GM21367 (cell line): ENCODE measurements at regions not wholly inside any gene's neighbourhood (a gene's known extent, or its start where the extent isn't known, plus 50 kb on each side); places are given as distances from the start of the nearest gene placed in this dataset.
A peak's percentile ranks its signal among the peaks of the same experiment; 100 is the strongest.
"Not testable (repeated sequence)": the region's sequence is repeated elsewhere in the genome, so short reads cannot be mapped to it uniquely, and the experiment has no call there.

ENCODE experiments used
- ATAC-seq: cut with Tn5 transposase; IDR thresholded peaks from one replicate; pipeline ENCODE4 v1.9.1; 2021; ENCODE audit not compliant: unreplicated experiment

GRCh38 chr7:130845581-130846085 is 111.6 kb upstream of the KLF14 start:
- no peak for ATAC-seq

- no peak for ATAC-seq
These were observed 115.6 kb upstream of the KLF14 start for GRCh38 chr7:130849604-130850003.

DNA sequence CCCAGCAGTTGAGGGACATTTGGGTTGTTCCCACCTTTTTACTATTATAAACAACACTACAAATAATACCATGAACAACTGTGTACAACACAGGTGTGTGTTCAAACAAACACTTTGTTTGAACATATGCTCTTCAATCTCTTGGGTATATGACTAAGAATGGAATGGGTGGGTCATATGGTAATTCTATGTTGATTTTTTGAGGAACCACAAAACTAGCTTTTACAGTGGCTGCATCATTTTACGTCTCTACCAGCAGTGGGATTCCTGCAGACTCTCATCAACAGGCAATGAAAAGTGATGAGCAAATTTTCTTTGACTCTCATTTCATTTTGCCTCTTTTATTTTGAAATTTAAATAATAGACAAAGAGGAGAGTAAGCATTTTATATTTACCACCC is 116.9 kb upstream of the KLF14 start:
- no peak for ATAC-seq

DNA sequence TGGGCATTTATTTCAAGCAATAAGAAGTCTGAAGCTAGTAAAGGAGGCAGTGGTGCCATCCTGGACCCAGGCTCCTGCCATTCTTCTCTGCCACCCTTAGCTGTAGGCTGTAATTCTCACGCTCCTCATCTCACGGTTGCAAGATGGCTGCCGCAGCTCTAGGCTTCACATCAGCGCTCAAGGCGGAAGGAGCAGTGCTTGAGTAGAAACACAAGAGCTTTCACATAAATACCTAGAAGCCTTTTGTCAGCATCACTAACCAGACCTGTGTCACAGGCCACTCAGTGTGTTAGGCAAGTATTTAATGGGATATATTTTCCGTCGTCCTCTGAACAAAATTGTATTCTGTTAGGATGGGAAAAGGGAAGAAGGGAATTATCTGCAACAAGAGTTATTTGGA is 118.9 kb upstream of the KLF14 start:
- no peak for ATAC-seq

- no peak for ATAC-seq
These were observed 119.7 kb upstream of the KLF14 start for GRCh38 chr7:130853503-130854279.

DNA sequence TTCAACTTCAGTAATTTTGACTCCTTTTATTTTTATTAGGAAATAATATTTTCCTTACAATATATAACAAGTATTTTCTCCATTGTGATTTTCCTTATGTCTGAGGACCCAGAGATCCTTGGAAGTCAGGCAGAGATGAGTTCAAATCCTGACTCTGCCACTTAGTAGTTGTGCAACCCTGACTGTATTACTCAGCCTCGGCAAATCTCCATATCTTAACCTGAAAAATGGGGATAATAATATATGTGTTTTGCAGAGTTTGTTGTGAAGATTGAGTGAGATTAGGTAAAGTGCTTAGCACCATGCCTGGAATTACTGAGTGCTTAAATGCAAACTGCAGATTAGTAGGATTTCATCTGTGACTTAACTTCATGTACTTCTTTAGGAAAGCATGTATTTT is 120.5 kb upstream of the KLF14 start:
- no peak for ATAC-seq

DNA sequence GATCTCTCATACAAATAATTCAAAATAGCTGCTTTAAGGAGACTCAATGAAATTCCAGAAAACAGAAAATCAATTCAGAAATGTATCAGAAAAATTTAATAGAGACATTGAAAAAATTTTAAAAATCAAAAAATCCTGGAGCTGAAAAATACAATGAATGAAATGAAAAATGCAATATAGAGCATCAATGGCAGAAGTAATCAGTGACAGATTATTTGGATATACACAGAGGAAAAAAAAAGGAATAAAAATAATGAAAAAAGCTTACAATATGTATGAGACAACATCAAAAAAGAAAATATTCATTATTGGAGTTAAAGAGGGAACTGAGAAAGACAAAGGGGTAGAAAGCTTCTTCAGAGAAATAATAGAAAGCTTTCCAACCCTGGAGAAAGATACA is 122.9 kb upstream of the KLF14 start:
- no peak for ATAC-seq

- ATAC-seq: not testable (repeated sequence)
These were observed 126.8 kb upstream of the KLF14 start for GRCh38 chr7:130860832-130861231.

DNA sequence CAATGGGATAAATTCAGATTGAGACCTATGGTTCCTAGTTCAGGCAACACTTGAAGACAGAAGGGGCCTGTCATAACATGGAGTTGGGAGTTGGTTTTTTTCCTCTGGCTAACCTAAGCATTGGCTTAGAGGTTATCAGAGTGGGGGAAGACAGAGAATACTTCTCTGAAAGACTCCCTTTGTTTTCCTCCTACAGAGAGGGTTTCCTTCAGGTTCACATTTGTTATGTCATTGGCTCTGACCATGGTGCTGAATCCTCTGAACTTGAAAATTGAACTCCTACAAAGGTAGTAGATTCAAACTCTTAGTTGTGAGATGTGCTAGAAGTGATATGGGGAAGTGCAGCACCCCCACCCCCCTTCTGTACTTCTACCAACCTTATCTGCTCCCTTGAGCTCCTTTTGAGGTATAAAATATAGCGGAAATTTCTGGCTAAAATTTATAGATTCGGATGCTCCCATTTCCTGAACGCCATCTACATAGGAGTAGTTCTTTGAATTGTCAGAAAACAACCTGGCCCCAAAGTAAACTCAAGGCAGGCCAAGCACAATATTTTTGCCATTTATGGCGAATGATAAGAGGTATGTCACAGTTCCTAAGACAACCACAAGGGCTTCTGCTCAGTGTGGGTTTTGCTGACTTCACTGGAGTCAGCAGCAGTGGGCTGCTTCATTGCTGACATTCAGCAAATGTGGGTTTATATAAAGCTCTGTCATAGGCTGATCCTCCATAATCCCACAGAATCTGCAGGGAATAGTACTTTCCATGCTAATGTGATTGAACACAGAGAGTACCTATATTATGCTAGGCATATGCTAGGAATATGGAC is 131.6 kb upstream of the KLF14 start:
- ATAC-seq: no peak

DNA sequence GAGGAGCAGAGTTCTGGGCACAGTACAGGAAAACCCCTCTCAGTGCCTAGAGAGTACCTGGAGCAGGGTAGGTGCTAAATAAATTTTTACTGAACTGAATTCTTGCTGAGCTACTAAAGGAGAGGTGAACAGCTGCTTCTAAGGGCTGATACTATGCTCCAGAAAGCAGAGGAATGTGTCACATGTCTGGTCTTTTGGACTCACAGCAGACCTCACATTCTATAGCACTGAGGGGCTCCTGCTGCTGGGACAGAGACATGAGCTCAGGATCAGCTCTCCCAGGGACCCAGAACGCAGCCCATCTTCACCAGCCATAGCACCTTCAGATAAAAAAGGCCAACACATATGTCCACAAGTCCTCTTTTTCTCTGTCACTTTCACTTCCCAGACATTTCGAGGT is 133.0 kb upstream of the KLF14 start:
- ATAC-seq: no peak

DNA sequence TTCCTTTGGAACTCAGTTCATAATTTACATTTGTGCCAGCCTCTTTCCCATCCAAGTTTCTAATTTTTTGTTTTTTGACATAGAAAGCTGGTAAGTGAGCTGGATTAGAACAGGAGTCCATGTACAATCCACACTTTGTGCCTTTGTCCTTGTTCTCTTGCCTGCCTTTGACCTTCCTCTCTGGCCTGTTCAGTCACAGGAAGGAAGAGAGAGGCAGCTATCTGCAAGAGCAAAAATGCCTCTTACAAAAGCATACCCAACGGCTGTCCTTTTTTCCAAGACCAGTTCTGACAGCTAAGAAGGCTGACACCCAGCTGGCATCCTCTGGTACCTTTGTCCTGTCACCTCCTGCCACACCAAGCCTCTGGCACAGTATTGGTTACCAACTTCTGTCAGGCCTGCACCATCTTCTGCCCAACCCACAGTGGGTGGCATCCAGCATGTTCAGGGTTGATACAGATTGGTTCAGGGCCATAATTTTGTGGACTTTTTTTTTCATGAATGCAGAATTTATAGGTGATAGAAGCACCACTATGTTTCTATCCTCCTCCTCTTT is 133.7 kb upstream of the KLF14 start:
- no peak for ATAC-seq

GRCh38 chr7:130868139-130868538 is 134.1 kb upstream of the KLF14 start:
- no peak for ATAC-seq

- ATAC-seq: no peak
These were observed 135.9 kb upstream of the KLF14 start for GRCh38 chr7:130869918-130870317.

DNA sequence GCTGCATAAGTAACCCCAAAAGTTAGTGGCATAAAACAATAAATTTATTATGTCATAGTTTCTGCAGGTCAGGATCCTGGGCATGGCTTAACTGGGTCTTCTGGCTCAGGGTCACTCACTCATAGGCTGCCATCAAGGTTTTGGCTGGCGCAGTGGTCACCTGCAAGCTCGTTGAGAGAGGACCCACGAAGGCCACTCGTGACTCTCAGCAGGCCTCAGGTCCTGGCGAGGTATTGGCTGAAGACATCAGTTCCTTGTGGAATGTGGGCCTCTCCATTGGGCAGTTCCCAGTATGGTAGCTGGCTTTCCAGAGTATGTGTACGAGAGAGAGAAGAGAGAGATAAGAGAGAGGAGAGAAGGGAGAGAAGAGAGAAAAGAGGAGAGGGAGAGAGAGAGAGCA is 138.3 kb upstream of the KLF14 start:
- no peak for ATAC-seq

DNA sequence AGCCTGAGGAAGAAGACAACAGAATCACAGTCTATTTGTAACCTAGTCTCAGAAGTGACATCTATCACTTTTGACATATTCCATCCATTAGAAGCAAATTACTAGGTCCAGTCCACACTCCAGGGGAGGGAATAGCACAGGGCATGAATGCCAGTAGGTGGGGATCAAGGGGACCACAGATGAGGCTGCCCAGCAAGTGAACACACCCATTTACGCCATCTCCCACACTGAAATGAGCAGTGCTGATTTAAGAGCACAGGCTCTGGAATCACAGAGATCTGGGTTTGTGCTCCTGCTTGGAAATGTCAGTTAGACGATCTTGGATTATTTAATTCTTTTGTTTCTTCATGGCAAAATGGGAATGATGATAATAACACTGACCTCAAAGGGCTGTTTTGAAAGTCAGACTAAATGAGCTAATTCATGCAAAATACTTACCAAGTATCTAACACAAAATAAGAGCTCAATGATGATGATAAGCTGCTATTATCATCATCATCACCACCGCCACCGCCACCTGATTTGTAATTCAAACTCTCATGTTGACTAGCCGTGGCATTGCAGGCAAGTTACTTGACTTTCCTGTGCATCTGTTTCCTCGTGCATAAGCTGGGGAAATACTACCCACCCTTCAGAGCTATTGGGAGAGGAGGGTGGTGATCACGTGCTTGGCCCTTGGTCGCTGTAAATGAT is 138.9 kb upstream of the KLF14 start:
- no peak for ATAC-seq

GRCh38 chr7:130874071-130874915 is 140.3 kb upstream of the KLF14 start:
- ATAC-seq: no peak

DNA sequence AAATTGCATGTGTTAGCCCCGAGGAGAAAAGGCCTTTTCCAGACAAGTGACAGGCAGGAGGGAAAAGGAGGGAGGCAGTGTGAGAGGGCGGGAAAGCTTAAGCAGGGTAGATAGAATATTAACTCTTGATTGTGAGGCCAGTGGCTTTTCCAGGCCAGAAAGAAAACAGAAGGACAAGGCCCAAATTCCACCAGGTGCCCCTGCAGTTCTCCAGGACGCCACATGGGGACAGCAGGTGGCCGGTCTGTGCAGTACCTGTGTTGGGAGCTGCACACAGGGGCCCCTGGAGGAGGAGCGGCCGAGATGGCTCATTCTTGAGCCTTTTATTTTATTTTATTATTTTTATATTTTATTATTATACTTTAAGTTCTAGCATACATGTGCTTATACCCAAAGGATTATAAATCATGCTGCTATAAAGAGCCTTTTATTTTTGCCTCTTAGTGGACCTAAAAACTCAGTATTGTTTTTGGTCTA is 141.3 kb upstream of the KLF14 start:
- peak; percentile 65 for ATAC-seq

DNA sequence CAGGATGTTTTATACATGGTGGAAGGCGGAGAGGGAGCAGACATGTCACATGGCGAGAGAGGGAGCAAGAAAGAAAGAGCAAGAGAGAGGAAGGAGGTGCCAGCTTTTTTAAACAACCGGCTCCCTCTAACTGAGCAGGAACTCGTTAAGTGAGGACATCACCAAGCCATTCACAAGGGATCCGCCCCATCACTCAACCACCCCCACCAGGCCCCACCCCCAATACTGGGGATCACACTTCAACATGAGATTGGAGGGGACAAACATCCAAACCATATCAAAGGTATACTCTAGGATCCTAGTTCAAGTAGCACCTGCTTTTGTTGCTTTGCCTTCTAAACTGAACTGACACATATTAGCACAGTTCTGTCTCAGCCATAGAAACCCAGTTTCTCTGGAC is 141.9 kb upstream of the KLF14 start:
- no peak for ATAC-seq

DNA sequence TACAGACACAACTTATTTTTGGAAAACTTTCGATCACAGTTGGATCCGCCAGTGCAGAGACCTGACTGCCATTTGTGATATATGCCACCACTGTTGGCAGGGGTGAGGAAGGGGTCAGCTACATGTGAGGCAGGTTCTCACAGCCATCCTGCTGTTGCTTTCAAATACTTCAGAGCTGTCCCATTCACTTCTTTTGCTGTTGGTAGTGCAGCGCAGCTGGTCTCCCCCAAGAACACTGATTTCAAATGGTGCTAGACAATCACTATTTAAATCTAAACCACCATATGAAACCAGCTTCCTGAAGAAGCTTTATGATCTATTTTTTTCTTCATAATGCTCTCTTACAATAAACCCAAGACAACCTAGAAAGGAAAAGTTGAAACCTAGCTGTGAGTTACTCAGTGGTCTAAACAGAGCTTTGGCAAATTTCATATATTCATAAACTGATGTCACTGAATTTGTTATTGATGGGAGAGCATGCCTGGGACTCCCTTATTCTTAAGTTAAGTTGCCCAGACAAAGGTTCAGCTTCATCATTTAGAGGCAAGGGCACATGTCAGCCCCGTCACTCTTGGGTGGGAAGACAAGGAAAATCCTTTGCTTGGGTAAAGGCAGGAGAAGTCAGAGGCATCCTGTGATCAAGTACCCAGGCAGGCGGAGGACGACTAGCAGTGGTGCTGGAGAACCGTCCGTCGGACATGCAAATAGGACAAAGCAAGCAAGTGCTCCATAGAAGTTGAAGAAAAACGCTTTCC is 143.4 kb upstream of the KLF14 start:
- no peak for ATAC-seq

- no peak for ATAC-seq
These were observed 143.9 kb upstream of the KLF14 start for GRCh38 chr7:130877991-130878305.
